Panc1 (cell line): ENCODE measurements at regions not wholly inside any gene's neighbourhood (a gene's known extent, or its start where the extent isn't known, plus 50 kb on each side); places are given as distances from the start of the nearest gene placed in this dataset.

Experiments used
- ATAC-seq: fragments of 200-7000 bp; cut with Tn5 transposase; 2 replicates; pipeline ENCODE4 v1.9.1; 2020; ENCODE audit warnings: mild to moderate bottlenecking, moderate library complexity
- BruUV-seq: library from RNA; stranded (reverse); fragments of 400-500 nt; replicated peaks from 2 replicates; lab custom pipeline; 2021; lab: Mats Ljungman, UMichigan
- CTCF ChIA-PET: fragments of 300-600 bp; sonication (Branson Sonifier 250); formaldehyde crosslinking; loops from one replicate; lab custom pipeline; 2022; ENCODE audit warnings: antibody characterized with exemption; lab: Charles Lee
- POLR2A ChIA-PET: fragments of 300-600 bp; sonication (Branson Sonifier 250); formaldehyde crosslinking; loops from one replicate; lab custom pipeline; 2022; ENCODE audit warnings: antibody characterized with exemption; lab: Charles Lee
- DNase-seq: peaks from one replicate; pipeline ENCODE4 v3.0.0-alpha.2; 2010; ENCODE audit warnings: low read depth, low spot score
- H3K27ac ChIP-seq: 2 replicates; pipeline ENCODE4 v1.5.1; 2011; ENCODE audit warnings: mild to moderate bottlenecking, low read length, inconsistent platforms
- H3K27me3 ChIP-seq: fragments of 200-500 bp; sonication (Bioruptor generic); 2 replicates; pipeline ENCODE4 v1.6.0; 2014; ENCODE audit warnings: low read length, inconsistent platforms; ENCODE audit not compliant: control insufficient read depth, insufficient read depth
- H3K36me3 ChIP-seq: fragments of 200-500 bp; sonication (Bioruptor generic); 2 replicates; pipeline ENCODE4 v1.5.1; 2014; ENCODE audit warnings: inconsistent platforms, mild to moderate bottlenecking, low read length, moderate library complexity; ENCODE audit not compliant: control insufficient read depth, insufficient read depth
- H3K4me1 ChIP-seq: 2 replicates; pipeline ENCODE4 v1.5.1; 2011; ENCODE audit warnings: inconsistent platforms, mild to moderate bottlenecking, low read length, moderate library complexity; ENCODE audit not compliant: control insufficient read depth, insufficient read depth
- H3K4me3 ChIP-seq, 2 experiments: 2 replicates each; pipeline ENCODE4 v1.5.1; 2011 to 2012; ENCODE audit warnings: low read depth in 2 of 2, low read length in 2 of 2, mild to moderate bottlenecking in 2 of 2, inconsistent platforms in 1 of 2, moderate library complexity in 1 of 2
- H3K9me3 ChIP-seq: fragments of 200-500 bp; sonication (Bioruptor generic); 2 replicates; pipeline ENCODE4 v1.5.1; 2014; ENCODE audit warnings: low read depth, mild to moderate bottlenecking, inconsistent platforms, low read length, moderate library complexity; ENCODE audit not compliant: control insufficient read depth, insufficient read depth
- CTCF ChIP-seq: fragments of 450-650 bp; IDR thresholded peaks from 2 replicates; pipeline ENCODE4 v1.5.1; 2017; ENCODE audit warnings: mild to moderate bottlenecking
- POLR2AphosphoS5 ChIP-seq: IDR thresholded peaks from 2 replicates; pipeline ENCODE4 v1.6.1; 2012; ENCODE audit warnings: mild to moderate bottlenecking, low read depth, low read length, moderate library complexity
- REST ChIP-seq, 2 experiments: IDR thresholded peaks; 2 replicates each; pipeline ENCODE4 v1.6.1; 2011 to 2012; ENCODE audit warnings: low read depth in 2 of 2, control low read depth in 1 of 2, low read length in 1 of 2, mild to moderate bottlenecking in 1 of 2, moderate library complexity in 1 of 2; ENCODE audit not compliant: insufficient read depth in 1 of 2
- SIN3A ChIP-seq: IDR thresholded peaks from 2 replicates; pipeline ENCODE4 v1.6.1; 2012; ENCODE audit warnings: low read depth, mild to moderate bottlenecking, low read length, moderate library complexity, borderline replicate concordance; ENCODE audit not compliant: insufficient read depth
- TCF7L2 ChIP-seq: IDR thresholded peaks from 2 replicates; pipeline ENCODE4 v1.6.1; 2011; ENCODE audit warnings: mild to moderate bottlenecking, low read depth, low read length, inconsistent platforms
- in situ Hi-C: cut with HindIII; loops from 2 replicates; pipeline ENCODE4 v1.10.0; 2016; ENCODE audit warnings: low sequenced_read_pairs, low pct_unique_long_range_greater_than_20kb
- intact Hi-C: fragments of 100-400 bp; cut with micrococcal nuclease; formaldehyde crosslinking; loops from one replicate; pipeline ENCODE4 v1.10.0; 2022; ENCODE audit not compliant: unreplicated experiment

- H3K36me3 ChIP-seq, result no peaks in the 10 kb centered on the region
- CTCF ChIA-PET, result no interaction called here
- no peaks in the 10 kb centered on the region for H3K4me1 ChIP-seq
- intact Hi-C loops, result no loop called here
- peaks cover 38% of the 10 kb centered on the region for H3K27me3 ChIP-seq
- in situ Hi-C loops, result no loop called here
- no peaks in the 10 kb centered on the region for H3K9me3 ChIP-seq
- ATAC-seq, result peak; percentile 71
- H3K4me3 ChIP-seq, result peak overlapping the region; percentile 9 to 24; a peak in 2 of 4 replicates
- TF ChIP-seq POLR2AphosphoS5 (no peak), CTCF (no peak), TCF7L2 (no peak), REST (IDR thresholded peaks at IDR 0.05; ENCODE audit: insufficient read depth in 1 of 2, low read depth in 2 of 2, low read length in 1 of 2) (no peak), SIN3A (no peak)
- POLR2A ChIA-PET, result no interaction called here
- no peak overlapping the region for H3K27ac ChIP-seq
- no peak for DNase-seq
- BruUV-seq, result no TSS peak
These were observed 53.9 kb upstream of the CEACAM21 start for GRCh38 chr19:41521931-41522555.

- POLR2A ChIA-PET, result no interaction called here
These were observed 50.0 kb upstream of the CEACAM21 start for GRCh38 chr19:41525989-41526388.

More at GRCh38 chr19:41525989-41526388, 50.0 kb upstream of the CEACAM21 start:
- peaks cover 32% of the 10 kb centered on the region for H3K27me3 ChIP-seq
- no peaks in the 10 kb centered on the region for H3K36me3 ChIP-seq
- TF ChIP-seq CTCF (no peak), SIN3A (no peak), TCF7L2 (no peak), POLR2AphosphoS5 (no peak), REST (IDR thresholded peaks at IDR 0.05; ENCODE audit: insufficient read depth in 1 of 2, low read depth in 2 of 2, low read length in 1 of 2) (no peak)
- no peaks in the 10 kb centered on the region for H3K9me3 ChIP-seq
- no TSS peak for BruUV-seq
- no peak for DNase-seq
- H3K4me1 ChIP-seq, result no peaks in the 10 kb centered on the region
- in situ Hi-C loops, result no loop called here
- ATAC-seq, result no peak
- no peak overlapping the region for H3K27ac ChIP-seq
- CTCF ChIA-PET, result no interaction called here
- intact Hi-C loops, result no loop called here
- no peak overlapping the region for H3K4me3 ChIP-seq
